ENCODE measurements at regions not wholly inside any gene's neighbourhood (a gene's known extent, or its start where the extent isn't known, plus 50 kb on each side); places are given as distances from the start of the nearest gene placed in this dataset.

DNA sequence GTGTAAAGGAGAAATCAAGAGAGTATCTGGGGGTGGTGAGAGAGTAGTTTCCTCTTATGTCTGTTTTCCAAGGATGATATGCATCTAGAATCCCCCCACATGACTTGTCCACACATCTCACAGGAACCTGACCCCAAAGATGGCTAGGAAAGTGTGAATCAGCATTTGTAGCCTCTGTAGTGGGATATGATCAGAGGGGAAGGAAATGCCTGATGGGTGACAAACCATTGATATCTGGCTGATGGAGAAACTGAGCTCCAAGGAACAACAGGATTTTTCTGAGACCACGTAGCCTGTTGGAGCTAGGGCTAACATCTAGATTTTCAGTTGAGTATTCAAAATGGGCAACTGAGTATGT is 369.4 kb downstream of the DDX10 start:
- ChIA-PET POLR2A (ENCODE audit: partially characterized antibody) (no interaction called here), CTCF (ENCODE audit: partially characterized antibody) (interaction anchor here (1.0 to 1.1 kb wide), 2 partner anchors 17 to 831 kb away, joined by 3 read pairs; no protein-coding TSS in a partner anchor)
- H2BK5ac ChIP-seq (ENCODE audit: low read depth, low read length): no peak overlapping the region
- no peak overlapping the region for H2BK20ac ChIP-seq (ENCODE audit: low read length)
- TF ChIP-seq CHD1 (IDR thresholded peaks at IDR 0.05; ENCODE audit: low read depth, low read length) (no peak), GABPA (IDR thresholded peaks at IDR 0.05; ENCODE audit: borderline replicate concordance, insufficient read depth, low read length) (no peak), CREB1 (IDR thresholded peaks at IDR 0.05) (no peak), RAD21 (IDR thresholded peaks at IDR 0.05 in 1 of 2, conservative IDR thresholded peaks at IDR 0.05 in 1 of 2; ENCODE audit: low read depth in 2 of 2, low read length in 2 of 2) (no peak), SAP30 (IDR thresholded peaks at IDR 0.05; ENCODE audit: insufficient read depth, insufficient replicate concordance, low read length) (no peak)
- H2BK12ac ChIP-seq (ENCODE audit: low read depth, low read length): no peak overlapping the region
- H3K56ac ChIP-seq (replicated peaks; ENCODE audit: insufficient read length, low read depth, low read length): no peak overlapping the region
- no peaks in the 10 kb centered on the region for H3K79me1 ChIP-seq (ENCODE audit: low read depth, low read length)
- 75% methylated on average over 1 of the region's 1 CpG; no CpG with 5 or more reads in 1 of the 2 experiments for WGBS, 2 experiments (ENCODE audit: extremely low coverage in 1 of 2, insufficient coverage in 1 of 2, insufficient read length in 1 of 2, insufficient replicate concordance in 2 of 2, low coverage in 1 of 2, low lambda C conversion rate in 2 of 2, missing lambda C conversion rate in 1 of 2)
- no peak overlapping the region for H3K4me2 ChIP-seq (ENCODE audit: insufficient read depth in 1 of 2, low read depth in 2 of 2, low read length in 2 of 2)
- no peak overlapping the region for H4K91ac ChIP-seq (replicated peaks; ENCODE audit: insufficient read length, low read length)
- H3K23me2 ChIP-seq (ENCODE audit: low read depth, low read length): no peaks in the 10 kb centered on the region
- H4K20me1 ChIP-seq (replicated peaks in 1 of 2; ENCODE audit: control insufficient read depth in 1 of 2, insufficient read depth in 2 of 2, low read length in 2 of 2): no peaks in the 10 kb centered on the region
- no peak for DNase-seq (ENCODE audit: low read depth in 1 of 2, low spot score in 2 of 2)
- H3K9me3 ChIP-seq (ENCODE audit: insufficient read depth in 2 of 2, low read depth in 1 of 2, low read length in 1 of 2): no peaks in the 10 kb centered on the region; a peak in 1 of 4 replicates
- no peak overlapping the region for H3K4me3 ChIP-seq (ENCODE audit: extremely low read depth in 1 of 4, insufficient read depth in 2 of 4, low read depth in 3 of 4, low read length in 4 of 4)
- no peaks in the 10 kb centered on the region for H3K27me3 ChIP-seq (replicated peaks in 1 of 4; ENCODE audit: control insufficient read depth in 3 of 4, extremely low read depth in 1 of 4, insufficient read depth in 3 of 4, low read length in 3 of 4)
- H3K14ac ChIP-seq (ENCODE audit: insufficient read length): no peak overlapping the region
- no peak overlapping the region for H3K27ac ChIP-seq (ENCODE audit: low read depth, low read length)
- H4K5ac ChIP-seq (ENCODE audit: insufficient read length, low read depth, low read length): no peak overlapping the region
- H2AFZ ChIP-seq (ENCODE audit: low read length): no peak overlapping the region
- H3K79me2 ChIP-seq (ENCODE audit: control insufficient read depth in 1 of 2, insufficient read depth in 2 of 2, low read length in 2 of 2): no peaks in the 10 kb centered on the region
- H3K23ac ChIP-seq (ENCODE audit: insufficient read length): no peak overlapping the region
- no peak overlapping the region for H3K9ac ChIP-seq (replicated peaks in 1 of 4; ENCODE audit: extremely low read depth in 1 of 4, low read depth in 3 of 4, low read length in 3 of 4)
- H3K18ac ChIP-seq (ENCODE audit: extremely low read depth, low read length): no peak overlapping the region
- H3K4ac ChIP-seq (replicated peaks; ENCODE audit: insufficient read length, low read depth, low read length): no peak overlapping the region
- no peak overlapping the region for H4K8ac ChIP-seq (ENCODE audit: extremely low read depth, insufficient read depth, low read length)
- no peak overlapping the region for H2BK120ac ChIP-seq (replicated peaks; ENCODE audit: low read depth, low read length)
- no peak overlapping the region for H2BK15ac ChIP-seq (ENCODE audit: low read length)
- no peak for FAIRE-seq
- H2AK5ac ChIP-seq (ENCODE audit: low read depth, low read length): no peak overlapping the region
- no peaks in the 10 kb centered on the region; a peak in 1 of 7 replicates for H3K4me1 ChIP-seq (replicated peaks in 1 of 4; ENCODE audit: control insufficient read depth in 3 of 4, insufficient read depth in 4 of 4, low read length in 3 of 4)
- H3K36me3 ChIP-seq (ENCODE audit: control insufficient read depth in 2 of 4, insufficient read depth in 4 of 4, low read length in 3 of 4): no peaks in the 10 kb centered on the region
